Osteocyte (in vitro differentiated cells): ENCODE measurements at regions not wholly inside any gene's neighbourhood (a gene's known extent, or its start where the extent isn't known, plus 50 kb on each side); places are given as distances from the start of the nearest gene placed in this dataset.

Experiments
- DNase-seq: peaks from one replicate; pipeline ENCODE4 v3.0.0; 2021; ENCODE audit warnings: mixed read lengths; ENCODE audit not compliant: unreplicated experiment; ENCODE audit errors: extremely low spot score
- H3K27ac Mint-ChIP-seq: one replicate; pipeline ENCODE4 v1.8.0; 2021; ENCODE audit warnings: mild to moderate bottlenecking, mixed read lengths; ENCODE audit not compliant: unreplicated experiment
- H3K27me3 Mint-ChIP-seq: one replicate; pipeline ENCODE4 v1.8.0; 2021; ENCODE audit warnings: mixed read lengths; ENCODE audit not compliant: unreplicated experiment
- H3K36me3 Mint-ChIP-seq: one replicate; pipeline ENCODE4 v1.8.0; 2021; ENCODE audit warnings: mixed read lengths; ENCODE audit not compliant: unreplicated experiment
- H3K4me1 Mint-ChIP-seq: one replicate; pipeline ENCODE4 v1.8.0; 2021; ENCODE audit warnings: mixed read lengths; ENCODE audit not compliant: unreplicated experiment
- H3K4me3 Mint-ChIP-seq: one replicate; pipeline ENCODE4 v1.8.0; 2021; ENCODE audit warnings: mild to moderate bottlenecking, moderate library complexity, mixed read lengths; ENCODE audit not compliant: unreplicated experiment
- H3K9me3 Mint-ChIP-seq: one replicate; pipeline ENCODE4 v1.8.0; 2021; ENCODE audit warnings: mixed read lengths; ENCODE audit not compliant: unreplicated experiment
- CTCF ChIP-seq: fragments of 200-600 bp; sonication (generic); IDR thresholded peaks from 2 replicates; pipeline ENCODE4 v1.5.0; 2021; ENCODE audit warnings: antibody characterized with exemption, mild to moderate bottlenecking, moderate library complexity

GRCh38 chr12:41905073-41905758 is 239.5 kb downstream of the GXYLT1 start:
- DNase-seq, result no peak
- Mint-ChIP-seq H3K9me3 (no peaks in the 10 kb centered on the region), H3K27ac (no peak overlapping the region), H3K4me3 (no peak overlapping the region), H3K27me3 (no peaks in the 10 kb centered on the region), H3K4me1 (no peaks in the 10 kb centered on the region), H3K36me3 (no peaks in the 10 kb centered on the region)
- no peak for TF ChIP-seq CTCF

GRCh38 chr12:41904041-41904440 is 240.6 kb downstream of the GXYLT1 start:
- Mint-ChIP-seq H3K4me1 (no peaks in the 10 kb centered on the region), H3K9me3 (no peaks in the 10 kb centered on the region), H3K36me3 (no peaks in the 10 kb centered on the region), H3K27me3 (no peaks in the 10 kb centered on the region), H3K4me3 (no peak overlapping the region), H3K27ac (no peak overlapping the region)
- TF ChIP-seq CTCF, result no peak
- no peak for DNase-seq

GRCh38 chr12:41903014-41903708 is 241.5 kb downstream of the GXYLT1 start:
- Mint-ChIP-seq H3K27me3 (peaks cover 2% of the 10 kb centered on the region), H3K36me3 (no peaks in the 10 kb centered on the region), H3K27ac (no peak overlapping the region), H3K9me3 (peaks cover 4% of the 10 kb centered on the region), H3K4me3 (no peak overlapping the region), H3K4me1 (no peaks in the 10 kb centered on the region)
- no peak for DNase-seq
- TF ChIP-seq CTCF, result no peak

- no peak for DNase-seq
- H3K27ac Mint-ChIP-seq, result no peak overlapping the region
- no peaks in the 10 kb centered on the region for H3K4me1 Mint-ChIP-seq
- H3K27me3 Mint-ChIP-seq, result peaks cover 2% of the 10 kb centered on the region
- H3K36me3 Mint-ChIP-seq, result no peaks in the 10 kb centered on the region
- no peak overlapping the region for H3K4me3 Mint-ChIP-seq
- H3K9me3 Mint-ChIP-seq, result peaks cover 8% of the 10 kb centered on the region
- TF ChIP-seq CTCF, result no peak
Measured at GRCh38 chr12:41899577-41899976, 245.1 kb downstream of the GXYLT1 start.

GRCh38 chr12:41897593-41897992 is 247.1 kb downstream of the GXYLT1 start:
- no peaks in the 10 kb centered on the region for H3K36me3 Mint-ChIP-seq
- TF ChIP-seq CTCF, result no peak
- peaks cover 8% of the 10 kb centered on the region for H3K9me3 Mint-ChIP-seq
- H3K27me3 Mint-ChIP-seq, result peaks cover 2% of the 10 kb centered on the region
- H3K27ac Mint-ChIP-seq, result no peak overlapping the region
- DNase-seq, result no peak
- no peaks in the 10 kb centered on the region for H3K4me1 Mint-ChIP-seq
- no peak overlapping the region for H3K4me3 Mint-ChIP-seq
